ENCODE measurements at regions not wholly inside any gene's neighbourhood (a gene's known extent, or its start where the extent isn't known, plus 50 kb on each side); places are given as distances from the start of the nearest gene placed in this dataset.

- no peaks in the 10 kb centered on the region for H3K4me1 ChIP-seq (ENCODE audit: control insufficient read depth, extremely low read depth, insufficient read depth, low read length)
- ChIA-PET POLR2A (no interaction called here), CTCF (no interaction called here)
- H3K27ac ChIP-seq (ENCODE audit: insufficient read depth, low read depth, low read length): no peak overlapping the region
- H3K4me3 ChIP-seq (replicated peaks in 1 of 3; ENCODE audit: insufficient read depth in 1 of 3, low read depth in 1 of 3, low read length in 3 of 3): no peak overlapping the region
- H3K4me2 ChIP-seq (ENCODE audit: insufficient read depth, low read length): no peak overlapping the region
- TF ChIP-seq MYC (IDR thresholded peaks at IDR 0.05; ENCODE audit: low read depth, low read length): no peak
- TF ChIP-seq JUN (IDR thresholded peaks at IDR 0.05; ENCODE audit: borderline replicate concordance, insufficient read depth, insufficient read length, low read depth): no peak
- TF ChIP-seq POLR2AphosphoS5 (IDR thresholded peaks at IDR 0.05; ENCODE audit: insufficient read depth, low read depth, low read length): no peak
- no peak for TF ChIP-seq GATA2 (IDR thresholded peaks at IDR 0.05; ENCODE audit: insufficient read depth, insufficient read length, low read depth, low read length)
- TF ChIP-seq POLR2A (IDR thresholded peaks at IDR 0.05; ENCODE audit: low read depth, low read length): no peak
- TF ChIP-seq CTCF (IDR thresholded peaks at IDR 0.05; ENCODE audit: extremely low read depth in 1 of 2, insufficient read depth in 1 of 2, low read depth in 1 of 2, low read length in 2 of 2): no peak
- TF ChIP-seq EZH2 (IDR thresholded peaks at IDR 0.05; ENCODE audit: borderline replicate concordance, low read depth, low read length, severe bottlenecking): no peak
- TF ChIP-seq MAX (IDR thresholded peaks at IDR 0.05; ENCODE audit: insufficient read depth, insufficient read length): no peak
- TF ChIP-seq FOS (IDR thresholded peaks at IDR 0.05; ENCODE audit: borderline replicate concordance, insufficient read depth, low read length): no peak
- H3K9me3 ChIP-seq (replicated peaks; ENCODE audit: control insufficient read depth, insufficient read depth, low read length): no peaks in the 10 kb centered on the region
- FAIRE-seq: no peak
- no peaks in the 10 kb centered on the region for H3K27me3 ChIP-seq (ENCODE audit: control insufficient read depth in 2 of 2, insufficient read depth in 2 of 2, low read length in 2 of 2)
- H2AFZ ChIP-seq (ENCODE audit: low read depth, low read length): no peak overlapping the region
- H3K9ac ChIP-seq (replicated peaks; ENCODE audit: extremely low read depth, insufficient read depth, low read length): no peak overlapping the region
- no TSS peak for BruUV-seq (replicated peaks)
- no peaks in the 10 kb centered on the region for H3K9me1 ChIP-seq (replicated peaks; ENCODE audit: control insufficient read depth, extremely low read depth, insufficient read depth, low read length)
- no peak for DNase-seq (ENCODE audit: low read depth, low spot score)
- no peaks in the 10 kb centered on the region for H4K20me1 ChIP-seq (replicated peaks; ENCODE audit: control insufficient read depth, extremely low read depth, insufficient read depth, low read length)
- intact Hi-C loops (cut with micrococcal nuclease): no loop called here
- dilution Hi-C loops (cut with MboI; ENCODE audit: extremely low pct_ligation_motif_present, low sequenced_read_pairs): no loop called here
- no peaks in the 10 kb centered on the region for H3K36me3 ChIP-seq (ENCODE audit: control insufficient read depth in 2 of 2, extremely low read depth in 1 of 2, insufficient read depth in 2 of 2, low read length in 2 of 2)
- no peaks in the 10 kb centered on the region for H3K79me2 ChIP-seq (ENCODE audit: control insufficient read depth, insufficient read depth, low read length)
Observed at GRCh38 chr5:152135827-152136226, 211.2 kb upstream of the GLRA1 start.

All from endothelial cell of umbilical vein (primary cell).